ENCODE measurements at regions not wholly inside any gene's neighbourhood (a gene's known extent, or its start where the extent isn't known, plus 50 kb on each side); places are given as distances from the start of the nearest gene placed in this dataset.

- TF ChIP-seq MAX (IDR thresholded peaks at IDR 0.05) (no peak), RAD21 (IDR thresholded peaks at IDR 0.05; ENCODE audit: low read depth) (no peak), TAF1 (IDR thresholded peaks at IDR 0.05; ENCODE audit: low read depth) (no peak)
Observed at GRCh38 chr18:70645971-70646370, 357.1 kb downstream of the SOCS6 start.

All from Ishikawa (cell line).